K562 (cell line): ENCODE measurements at regions not wholly inside any gene's neighbourhood (a gene's known extent, or its start where the extent isn't known, plus 50 kb on each side); places are given as distances from the start of the nearest gene placed in this dataset.
"Not testable (repeated sequence)": the region's sequence is repeated elsewhere in the genome, so short reads cannot be mapped to it uniquely, and the experiment has no call there.

Source experiments
- ATAC-seq: fragments of 200-7000 bp; cut with Tn5 transposase; 3 replicates; pipeline ENCODE4 v1.9.1; 2020; ENCODE audit warnings: moderate library complexity
- BruUV-seq: library from RNA; stranded (reverse); fragments of 400-500 nt; replicated peaks from 2 replicates; lab custom pipeline; 2021; lab: Mats Ljungman, UMichigan
- CTCF ChIA-PET: fragments of 300-600 bp; formaldehyde crosslinking; extraction: SDS; loops from one replicate; lab custom pipeline; 2021; ENCODE audit warnings: low intra/inter-chr PET ratio; lab: Yijun Ruan, JAX
- POLR2A ChIA-PET: fragments of 300-600, 350-650 bp; sonication (Branson Sonifier 250); formaldehyde crosslinking; extraction: SDS; loops from one replicate; lab custom pipeline; 2021; ENCODE audit warnings: antibody characterized with exemption, inconsistent platforms; lab: Yijun Ruan, JAX
- DNase-seq, 4 experiments: peaks; one replicate each; pipeline versions ENCODE4 v3.0.0 to v3.0.0-alpha.2; 2011 to 2018; ENCODE audit warnings: low spot score in 3 of 4, mixed read lengths in 3 of 4; ENCODE audit errors: extremely low read depth in 1 of 4
- FAIRE-seq: peaks from 2 replicates; lab custom pipeline; 2011; peaks lifted over from hg19 to GRCh38; lab: Jason Lieb, UNC
- H2AFZ ChIP-seq: 2 replicates; pipeline ENCODE4 v1.6.0; 2011; ENCODE audit warnings: low read depth, low read length, control low read depth, inconsistent platforms
- H3K27ac ChIP-seq: fragments of 200-600 bp; 3 replicates; pipeline ENCODE4 v1.8.0; 2011; ENCODE audit warnings: low read depth, mild to moderate bottlenecking, control low read depth, inconsistent platforms, low read length, moderate library complexity, mixed read lengths; ENCODE audit errors: extremely low read depth
- H3K27me3 ChIP-seq, 2 experiments: fragments of 300-600 bp in 1 of 2; 2 replicates in 1 of 2; 3 replicates in 1 of 2; pipeline versions ENCODE4 v1.6.0 to v1.8.0; 2011; ENCODE audit warnings: inconsistent platforms in 2 of 2, low read length in 2 of 2, mild to moderate bottlenecking in 1 of 2, mixed read lengths in 1 of 2, moderate library complexity in 1 of 2; ENCODE audit not compliant: control insufficient read depth in 2 of 2, insufficient read depth in 2 of 2
- H3K36me3 ChIP-seq: fragments of 300-600 bp; 3 replicates; pipeline ENCODE4 v1.8.0; 2011; ENCODE audit warnings: mild to moderate bottlenecking, low read length, inconsistent platforms; ENCODE audit not compliant: control insufficient read depth, insufficient read depth
- H3K4me1 ChIP-seq, 2 experiments: fragments of 200-600 bp in 1 of 2; replicated peaks in 1 of 2; 2 replicates in 1 of 2; 3 replicates in 1 of 2; pipeline versions ENCODE4 v1.5.1 to v1.8.0; 2011; ENCODE audit warnings: inconsistent platforms in 2 of 2, low read length in 2 of 2, mild to moderate bottlenecking in 1 of 2, mixed read lengths in 1 of 2, moderate library complexity in 1 of 2; ENCODE audit not compliant: control insufficient read depth in 2 of 2, insufficient read depth in 2 of 2
- H3K4me2 ChIP-seq: 2 replicates; pipeline ENCODE4 v1.6.1; 2011; ENCODE audit warnings: low read length, control low read depth, inconsistent platforms, mixed read lengths; ENCODE audit not compliant: insufficient read depth
- H3K4me3 ChIP-seq: fragments of 200-600 bp; sonication (generic), shearing (Covaris generic); 2 replicates; pipeline ENCODE4 v1.5.1; 2016; ENCODE audit warnings: control low read depth, inconsistent platforms
- H3K79me2 ChIP-seq: fragments of 200-600 bp; 3 replicates; pipeline ENCODE4 v1.8.0; 2011; ENCODE audit warnings: low read length, inconsistent platforms; ENCODE audit not compliant: control insufficient read depth, insufficient read depth
- H3K9ac ChIP-seq, 2 experiments: 2 replicates each; pipeline versions ENCODE4 v1.6.0 to v1.6.1; 2011; ENCODE audit warnings: low read depth in 2 of 2, low read length in 2 of 2, control low read depth in 1 of 2, inconsistent platforms in 1 of 2, mild to moderate bottlenecking in 1 of 2, mixed read lengths in 1 of 2; ENCODE audit not compliant: insufficient read depth in 1 of 2
- H3K9me1 ChIP-seq: one replicate; pipeline ENCODE4 v1.6.0; 2011; ENCODE audit warnings: inconsistent platforms, mild to moderate bottlenecking, low read length, moderate library complexity; ENCODE audit not compliant: control insufficient read depth, insufficient read depth
- H3K9me3 ChIP-seq: replicated peaks from 2 replicates; pipeline ENCODE4 v1.5.1; 2011; ENCODE audit warnings: low read depth, low read length, inconsistent platforms; ENCODE audit not compliant: control insufficient read depth, insufficient read depth
- H4K20me1 ChIP-seq: replicated peaks from 2 replicates; pipeline ENCODE4 v1.6.1; 2011; ENCODE audit warnings: low read length, inconsistent platforms, mixed read lengths; ENCODE audit not compliant: control insufficient read depth, insufficient read depth
- CBX5 ChIP-seq: IDR thresholded peaks from 2 replicates; pipeline ENCODE4 v1.6.1; 2014; ENCODE audit warnings: low read depth, borderline replicate concordance
- FOXA3 ChIP-seq, 2 experiments: fragments of 450-650 bp in 1 of 2; sonication (generic) in 1 of 2; formaldehyde crosslinking; IDR thresholded peaks in 1 of 2; conservative IDR thresholded peaks in 1 of 2; 2 replicates each; pipeline versions ENCODE4 v1.4.0 to v1.8.0; 2020 to 2022; ENCODE audit warnings: mild to moderate bottlenecking in 2 of 2, missing genetic modification reagents in 1 of 2
- ZBTB8A ChIP-seq: fragments of 450-650 bp; IDR thresholded peaks from 2 replicates; pipeline ENCODE4 v1.6.1; 2018; ENCODE audit warnings: mild to moderate bottlenecking, moderate library complexity; ENCODE audit not compliant: partially characterized antibody
- WGBS: fragments of 100-300 bp; shearing (Covaris generic); methylation state at CpG from one replicate; pipeline ENCODE4 v1.1.6; 2016; ENCODE audit warnings: low coverage, mixed read lengths; ENCODE audit not compliant: insufficient coverage; ENCODE audit errors: missing lambda C conversion rate; 5-methylcytosine and 5-hydroxymethylcytosine counted together
- in situ Hi-C: fragments of 300-500 bp; cut with MboI; formaldehyde crosslinking; loops from 4 replicates; pipeline ENCODE4 v1.15.0; 2018; ENCODE audit warnings: inconsistent platforms, mixed read lengths
- intact Hi-C: fragments of 100-400 bp; cut with micrococcal nuclease; formaldehyde crosslinking; loops from 2 replicates; pipeline ENCODE4 v1.14.2; 2022

DNA sequence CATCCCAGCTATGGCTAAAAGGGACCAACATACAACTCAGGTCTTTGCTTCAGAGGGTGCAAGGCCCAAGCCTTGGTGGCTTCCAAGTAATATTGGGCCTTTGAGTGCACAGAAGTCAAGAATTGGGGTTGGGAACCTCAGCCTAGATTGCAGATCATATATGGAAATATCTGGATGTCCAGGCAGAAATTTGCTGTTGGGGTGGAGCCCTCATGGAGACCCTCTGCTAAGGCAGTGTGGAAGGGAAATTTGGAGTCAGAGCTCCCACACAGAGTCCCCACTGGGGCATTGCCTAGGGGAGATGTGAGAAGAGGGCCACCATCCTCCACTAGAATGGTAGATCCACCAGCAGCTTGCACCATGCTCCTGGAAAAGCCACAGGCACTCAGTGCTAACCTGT is 123.5 kb downstream of the PRL start:
- Histone ChIP-seq H3K27me3 (no peaks in the 10 kb centered on the region), H3K9me1 (no peaks in the 10 kb centered on the region), H3K79me2 (no peaks in the 10 kb centered on the region), H3K4me3 (no peak overlapping the region), H4K20me1 (no peaks in the 10 kb centered on the region)
- ATAC-seq (no peak), FAIRE-seq (no peak)
- CTCF ChIA-PET = no interaction called here
- POLR2A ChIA-PET = no interaction called here
- TF ChIP-seq CBX5 (0 out of 2 replicates have a peak, but pooled peaks have one; percentile 44), ZBTB8A (no peak)
- TF ChIP-seq, all 486 proteins: peak for 1
- Histone ChIP-seq H3K27ac (no peak overlapping the region), H3K9ac (no peak overlapping the region), H2AFZ (no peak overlapping the region), H3K36me3 (no peaks in the 10 kb centered on the region), H3K4me2 (no peak overlapping the region), H3K4me1 (no peaks in the 10 kb centered on the region), H3K9me3 (no peaks in the 10 kb centered on the region; the same call in 1 of the 2 replicates)
- in situ Hi-C loops = no loop called here
- no peak for DNase-seq
- BruUV-seq = no TSS peak
- intact Hi-C loops = no loop called here

DNA sequence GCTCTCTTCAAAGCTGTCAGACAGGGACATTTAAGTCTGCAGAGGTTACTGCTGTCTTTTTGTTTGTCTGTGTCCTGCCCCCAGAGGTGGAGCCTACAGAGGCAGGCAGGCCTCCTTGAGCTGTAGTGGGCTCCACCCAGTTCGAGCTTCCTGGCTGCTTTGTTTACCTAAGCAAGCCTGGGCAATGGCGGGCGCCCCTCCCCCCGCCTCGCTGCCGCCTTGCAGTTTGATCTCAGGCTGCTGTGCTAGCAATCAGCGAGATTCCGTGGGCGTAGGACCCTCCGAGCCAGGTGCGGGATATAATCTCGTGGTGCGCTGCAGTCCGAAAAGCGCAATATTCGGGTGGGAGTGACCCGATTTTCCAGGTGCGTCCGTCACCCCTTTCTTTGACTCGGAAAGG is 116.6 kb downstream of the PRL start:
- H3K9ac ChIP-seq, H3K27ac ChIP-seq, H3K27me3 ChIP-seq, H2AFZ ChIP-seq, DNase-seq, H4K20me1 ChIP-seq, H3K4me3 ChIP-seq, CTCF ChIA-PET, H3K36me3 ChIP-seq, H3K9me3 ChIP-seq, in situ Hi-C loops, FAIRE-seq, H3K9me1 ChIP-seq, H3K4me1 ChIP-seq, BruUV-seq, ATAC-seq, H3K79me2 ChIP-seq, intact Hi-C loops, POLR2A ChIA-PET, H3K4me2 ChIP-seq: not testable (repeated sequence)
- peak in 1 of 2 experiments; percentile 69; a peak in 2 of 4 replicates for TF ChIP-seq FOXA3 (CRISPR knock-in tag; conservative IDR thresholded peaks at IDR 0.05 in 1 of 2, IDR thresholded peaks at IDR 0.05 in 1 of 2)
- WGBS = 0% methylated on average over 4 of the region's 20 CpGs
